OCI-LY1 (cell line): ENCODE measurements at regions not wholly inside any gene's neighbourhood (a gene's known extent, or its start where the extent isn't known, plus 50 kb on each side); places are given as distances from the start of the nearest gene placed in this dataset.

Source experiments
- H2AFZ ChIP-seq: fragments of 200-600 bp; sonication (generic), shearing (Covaris generic); 2 replicates; pipeline ENCODE4 v1.6.0; 2014; ENCODE audit warnings: antibody characterized with exemption, mild to moderate bottlenecking, low read length
- H3F3A ChIP-seq: fragments of 200-600 bp; sonication (generic), shearing (Covaris generic); 2 replicates; pipeline ENCODE4 v1.6.0; 2014; ENCODE audit warnings: mild to moderate bottlenecking, antibody characterized with exemption, low read length, moderate library complexity; ENCODE audit not compliant: insufficient read depth
- H3K27ac ChIP-seq: fragments of 200-600 bp; sonication (generic); 2 replicates; pipeline ENCODE4 v1.5.1; 2014; ENCODE audit warnings: low read length, mixed run types, mild to moderate bottlenecking, low read depth; ENCODE audit not compliant: poor library complexity, severe bottlenecking
- H3K27me3 ChIP-seq: fragments of 200-600 bp; sonication (generic); 2 replicates; pipeline ENCODE4 v1.6.0; 2014; ENCODE audit warnings: antibody characterized with exemption, mild to moderate bottlenecking, low read length, moderate library complexity; ENCODE audit not compliant: insufficient read depth
- H3K36me3 ChIP-seq: fragments of 200-600 bp; sonication (generic); 2 replicates; pipeline ENCODE4 v1.6.1; 2014; ENCODE audit warnings: mild to moderate bottlenecking, antibody characterized with exemption, low read length, moderate library complexity, mixed read lengths; ENCODE audit not compliant: insufficient read depth
- H3K4me1 ChIP-seq: fragments of 200-600 bp; sonication (generic); 2 replicates; pipeline ENCODE4 v1.5.1; 2014; ENCODE audit warnings: mild to moderate bottlenecking, low read length, moderate library complexity; ENCODE audit not compliant: insufficient read depth, severe bottlenecking
- H3K4me2 ChIP-seq: fragments of 200-600 bp; sonication (generic), shearing (Covaris generic); 2 replicates; pipeline ENCODE4 v1.6.1; 2014; ENCODE audit warnings: low read length
- H3K4me3 ChIP-seq: fragments of 200-600 bp; sonication (generic); 2 replicates; pipeline ENCODE4 v1.5.1; 2014; ENCODE audit warnings: low read length, low read depth, mild to moderate bottlenecking, mixed read lengths; ENCODE audit not compliant: poor library complexity, severe bottlenecking
- H3K79me2 ChIP-seq: fragments of 200-600 bp; shearing (Covaris generic); 2 replicates; pipeline ENCODE4 v1.6.1; 2016; ENCODE audit warnings: mixed run types, low read length, mixed read lengths; ENCODE audit not compliant: insufficient read depth
- H3K9ac ChIP-seq: fragments of 200-600 bp; sonication (generic), shearing (Covaris generic); 2 replicates; pipeline ENCODE4 v1.6.1; 2014; ENCODE audit warnings: mild to moderate bottlenecking, low read length, mixed read lengths
- H3K9me2 ChIP-seq: fragments of 200-600 bp; sonication (generic), shearing (Covaris generic); 2 replicates; pipeline ENCODE4 v1.6.1; 2014; ENCODE audit warnings: low read depth, mild to moderate bottlenecking, low read length, mixed read lengths
- H3K9me3 ChIP-seq: fragments of 200-600 bp; shearing (Covaris generic); 2 replicates; pipeline ENCODE4 v1.6.1; 2014; ENCODE audit warnings: low read length, mixed read lengths
- H4K20me1 ChIP-seq: fragments of 200-600 bp; sonication (generic), shearing (Covaris generic); 2 replicates; pipeline ENCODE4 v1.6.0; 2016; ENCODE audit warnings: mild to moderate bottlenecking, low read length; ENCODE audit not compliant: insufficient read depth
- EZH2 ChIP-seq: fragments of 200-600 bp; sonication (generic), shearing (Covaris generic); IDR thresholded peaks from 2 replicates; pipeline ENCODE4 v1.8.0; 2017; ENCODE audit warnings: borderline replicate concordance, mixed run types, mild to moderate bottlenecking, antibody characterized with exemption, low read length, moderate library complexity, mixed read lengths
- TF ChIP-seq, protein P1 (sequence below): fragments of 200-600 bp; sonication (generic), shearing (Covaris generic); IDR thresholded peaks from 2 replicates; pipeline ENCODE4 v1.5.1; 2017; ENCODE audit warnings: mild to moderate bottlenecking, antibody characterized with exemption, low read length, moderate library complexity, mixed read lengths

DNA sequence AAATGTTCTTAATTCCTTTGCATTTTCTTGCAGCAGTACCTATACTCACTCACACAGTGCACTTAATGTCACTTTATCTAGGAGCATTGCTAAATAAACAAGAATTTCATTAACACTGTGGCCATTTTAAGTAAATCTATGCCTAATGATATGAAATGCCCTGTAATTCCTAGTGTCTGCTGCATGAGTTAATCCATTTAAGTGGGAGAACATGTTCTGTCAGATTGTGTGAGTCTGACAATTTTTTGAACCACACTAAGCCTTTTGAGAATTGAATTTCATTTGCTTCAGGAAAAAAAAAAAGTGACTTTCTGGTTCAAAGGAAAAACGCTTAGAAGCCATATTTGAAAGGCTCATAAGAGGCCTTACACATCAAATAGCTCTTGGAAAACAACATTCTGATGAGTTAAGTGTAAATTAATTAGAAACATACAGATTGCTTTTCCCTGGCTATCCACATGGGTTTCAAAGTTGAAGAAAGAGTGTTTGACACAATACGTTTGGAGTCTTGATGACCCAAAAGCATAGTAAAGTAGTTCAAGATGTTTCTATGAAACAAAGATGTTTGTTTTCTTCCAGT lies 446.7 kb upstream of the GRAMD2B start:
- H3K4me2 ChIP-seq: no peak overlapping the region
- no peak overlapping the region for H3K9ac ChIP-seq
- no peaks in the 10 kb centered on the region for H3K9me3 ChIP-seq
- no peaks in the 10 kb centered on the region for H4K20me1 ChIP-seq
- TF ChIP-seq, protein P1, sequence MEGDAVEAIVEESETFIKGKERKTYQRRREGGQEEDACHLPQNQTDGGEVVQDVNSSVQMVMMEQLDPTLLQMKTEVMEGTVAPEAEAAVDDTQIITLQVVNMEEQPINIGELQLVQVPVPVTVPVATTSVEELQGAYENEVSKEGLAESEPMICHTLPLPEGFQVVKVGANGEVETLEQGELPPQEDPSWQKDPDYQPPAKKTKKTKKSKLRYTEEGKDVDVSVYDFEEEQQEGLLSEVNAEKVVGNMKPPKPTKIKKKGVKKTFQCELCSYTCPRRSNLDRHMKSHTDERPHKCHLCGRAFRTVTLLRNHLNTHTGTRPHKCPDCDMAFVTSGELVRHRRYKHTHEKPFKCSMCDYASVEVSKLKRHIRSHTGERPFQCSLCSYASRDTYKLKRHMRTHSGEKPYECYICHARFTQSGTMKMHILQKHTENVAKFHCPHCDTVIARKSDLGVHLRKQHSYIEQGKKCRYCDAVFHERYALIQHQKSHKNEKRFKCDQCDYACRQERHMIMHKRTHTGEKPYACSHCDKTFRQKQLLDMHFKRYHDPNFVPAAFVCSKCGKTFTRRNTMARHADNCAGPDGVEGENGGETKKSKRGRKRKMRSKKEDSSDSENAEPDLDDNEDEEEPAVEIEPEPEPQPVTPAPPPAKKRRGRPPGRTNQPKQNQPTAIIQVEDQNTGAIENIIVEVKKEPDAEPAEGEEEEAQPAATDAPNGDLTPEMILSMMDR: no peak
- TF ChIP-seq EZH2: no peak
- H3K27ac ChIP-seq: no peak overlapping the region
- no peaks in the 10 kb centered on the region for H3K9me2 ChIP-seq
- no peaks in the 10 kb centered on the region for H3K79me2 ChIP-seq
- no peak overlapping the region for H2AFZ ChIP-seq
- H3F3A ChIP-seq: no peaks in the 10 kb centered on the region
- H3K36me3 ChIP-seq: no peaks in the 10 kb centered on the region
- no peak overlapping the region for H3K4me3 ChIP-seq
- no peaks in the 10 kb centered on the region for H3K27me3 ChIP-seq
- no peaks in the 10 kb centered on the region for H3K4me1 ChIP-seq

DNA sequence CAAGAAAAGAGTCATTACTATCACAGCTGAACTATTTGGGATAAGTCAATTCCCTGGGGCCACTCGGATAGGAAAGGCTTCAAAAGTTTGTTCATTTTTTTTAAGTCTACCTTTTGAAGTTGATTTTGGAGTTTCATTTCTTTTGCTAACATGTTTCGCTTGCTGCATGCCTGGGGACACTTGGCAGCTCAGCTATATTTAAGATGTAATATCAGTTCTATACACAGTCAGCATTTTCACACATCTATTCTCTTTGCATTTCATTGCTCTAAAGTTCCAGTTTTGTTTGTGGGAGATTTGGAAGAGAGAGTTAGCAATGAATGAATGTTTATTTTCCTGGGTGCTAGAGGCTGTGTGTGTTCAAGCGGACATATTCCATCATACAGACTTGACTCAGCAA lies 445.2 kb upstream of the GRAMD2B start:
- Histone ChIP-seq H3F3A (no peaks in the 10 kb centered on the region), H3K79me2 (no peaks in the 10 kb centered on the region), H3K9me2 (no peaks in the 10 kb centered on the region), H3K36me3 (no peaks in the 10 kb centered on the region), H3K27me3 (no peaks in the 10 kb centered on the region), H3K27ac (no peak overlapping the region), H3K4me3 (no peak overlapping the region), H3K4me1 (no peaks in the 10 kb centered on the region), H3K9ac (no peak overlapping the region), H3K4me2 (no peak overlapping the region), H3K9me3 (no peaks in the 10 kb centered on the region), H4K20me1 (no peaks in the 10 kb centered on the region), H2AFZ (no peak overlapping the region)
- TF ChIP-seq EZH2: no peak
- TF ChIP-seq, protein P1: no peak

DNA sequence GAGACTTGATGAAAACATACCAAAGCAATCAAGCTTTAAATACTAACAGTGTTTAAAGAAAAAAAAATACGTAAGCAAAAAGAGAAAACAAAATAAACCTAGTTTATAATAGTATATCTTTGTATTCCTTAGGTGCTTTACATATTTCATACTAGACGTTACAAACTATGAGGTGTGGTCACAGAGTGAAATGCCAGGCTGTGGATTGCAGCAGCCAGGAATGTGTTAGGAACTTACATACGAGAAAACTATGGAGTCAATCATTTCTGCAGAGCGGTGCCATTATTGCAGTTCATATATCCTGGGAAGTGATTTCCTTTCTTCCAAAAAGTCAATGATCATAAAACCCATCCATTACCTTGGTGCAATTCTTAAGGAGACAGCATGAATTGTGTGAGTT lies 443.6 kb upstream of the GRAMD2B start:
- H3K36me3 ChIP-seq: no peaks in the 10 kb centered on the region
- H2AFZ ChIP-seq: no peak overlapping the region
- H3K4me1 ChIP-seq: no peaks in the 10 kb centered on the region
- no peaks in the 10 kb centered on the region for H3F3A ChIP-seq
- no peak for TF ChIP-seq EZH2
- no peak overlapping the region for H3K4me2 ChIP-seq
- H3K27me3 ChIP-seq: no peaks in the 10 kb centered on the region
- H4K20me1 ChIP-seq: no peaks in the 10 kb centered on the region
- H3K9me3 ChIP-seq: no peaks in the 10 kb centered on the region
- H3K9me2 ChIP-seq: no peaks in the 10 kb centered on the region
- no peak overlapping the region for H3K4me3 ChIP-seq
- no peak overlapping the region for H3K27ac ChIP-seq
- H3K9ac ChIP-seq: no peak overlapping the region
- no peaks in the 10 kb centered on the region for H3K79me2 ChIP-seq

DNA sequence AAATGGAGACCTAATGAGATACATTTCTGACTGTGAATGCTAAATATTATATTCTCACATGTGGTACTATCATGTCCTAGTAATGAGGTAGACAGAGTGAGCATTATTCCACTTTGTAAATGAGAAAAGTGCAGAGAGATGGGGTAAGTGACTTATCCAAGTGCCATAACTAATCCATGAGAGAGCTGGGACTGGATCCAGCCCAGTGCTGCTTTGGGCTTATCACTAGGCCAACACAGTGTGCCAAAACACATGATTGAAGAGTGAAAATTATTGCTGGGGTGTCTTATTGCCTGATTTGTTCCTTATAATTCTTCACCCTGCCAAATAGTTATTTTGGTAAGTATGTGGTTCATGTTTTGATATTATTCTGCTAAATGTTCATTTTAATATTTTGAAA lies 442.2 kb upstream of the GRAMD2B start:
- no peak for TF ChIP-seq EZH2
- TF ChIP-seq, protein P1: no peak
- H3K36me3 ChIP-seq: no peaks in the 10 kb centered on the region
- H3K4me1 ChIP-seq: no peaks in the 10 kb centered on the region
- H2AFZ ChIP-seq: no peak overlapping the region
- no peaks in the 10 kb centered on the region for H3F3A ChIP-seq
- no peaks in the 10 kb centered on the region for H3K79me2 ChIP-seq
- no peaks in the 10 kb centered on the region for H3K9me3 ChIP-seq
- no peaks in the 10 kb centered on the region for H3K27me3 ChIP-seq
- no peaks in the 10 kb centered on the region for H4K20me1 ChIP-seq
- H3K4me2 ChIP-seq: no peak overlapping the region
- H3K4me3 ChIP-seq: no peak overlapping the region
- H3K27ac ChIP-seq: no peak overlapping the region
- H3K9ac ChIP-seq: no peak overlapping the region
- no peaks in the 10 kb centered on the region for H3K9me2 ChIP-seq
